ENCODE measurements at regions not wholly inside any gene's neighbourhood (a gene's known extent, or its start where the extent isn't known, plus 50 kb on each side); places are given as distances from the start of the nearest gene placed in this dataset.

GRCh38 chr12:30191696-30192455 lies 408.1 kb upstream of the TMTC1 start:
- H3K4me3 ChIP-seq (ENCODE audit: low read length), result no peak overlapping the region
- H4K20me1 ChIP-seq (ENCODE audit: insufficient read depth, low read length), result no peaks in the 10 kb centered on the region
- no peak for TF ChIP-seq EZH2phosphoT487 (IDR thresholded peaks at IDR 0.05; ENCODE audit: low read depth)
- TF ChIP-seq CTCF (IDR thresholded peaks at IDR 0.05; ENCODE audit: low read depth, low read length), result no peak
- no peak overlapping the region for H3K27ac ChIP-seq (ENCODE audit: low read length)
- no peaks in the 10 kb centered on the region for H3K79me2 ChIP-seq (ENCODE audit: low read length)
- H3K4me2 ChIP-seq (ENCODE audit: low read length), result no peak overlapping the region
- no peaks in the 10 kb centered on the region for H3K9me3 ChIP-seq (ENCODE audit: insufficient read depth, low read length)
- H3K4me1 ChIP-seq (ENCODE audit: low read length), result no peaks in the 10 kb centered on the region
- no peaks in the 10 kb centered on the region for H3K36me3 ChIP-seq (replicated peaks; ENCODE audit: low read depth, low read length)
- H2AFZ ChIP-seq (ENCODE audit: low read depth, low read length), result no peak overlapping the region
- H3K27me3 ChIP-seq (ENCODE audit: low read depth, low read length), result no peaks in the 10 kb centered on the region
- H3K9ac ChIP-seq (ENCODE audit: low read length), result no peak overlapping the region

GRCh38 chr12:30188602-30189326 lies 405.0 kb upstream of the TMTC1 start:
- no peak overlapping the region for H3K4me2 ChIP-seq (ENCODE audit: low read length)
- no peak overlapping the region for H3K27ac ChIP-seq (ENCODE audit: low read length)
- no peaks in the 10 kb centered on the region for H3K4me1 ChIP-seq (ENCODE audit: low read length)
- no peaks in the 10 kb centered on the region for H3K27me3 ChIP-seq (ENCODE audit: low read depth, low read length)
- TF ChIP-seq CTCF (IDR thresholded peaks at IDR 0.05; ENCODE audit: low read depth, low read length) (no peak), EZH2phosphoT487 (IDR thresholded peaks at IDR 0.05; ENCODE audit: low read depth) (no peak)
- H4K20me1 ChIP-seq (ENCODE audit: insufficient read depth, low read length), result no peaks in the 10 kb centered on the region
- no peaks in the 10 kb centered on the region for H3K36me3 ChIP-seq (replicated peaks; ENCODE audit: low read depth, low read length)
- no peak overlapping the region for H3K9ac ChIP-seq (ENCODE audit: low read length)
- no peak overlapping the region for H3K4me3 ChIP-seq (ENCODE audit: low read length)
- H3K79me2 ChIP-seq (ENCODE audit: low read length), result no peaks in the 10 kb centered on the region
- H3K9me3 ChIP-seq (ENCODE audit: insufficient read depth, low read length), result no peaks in the 10 kb centered on the region
- H2AFZ ChIP-seq (ENCODE audit: low read depth, low read length), result no peak overlapping the region

GRCh38 chr12:30187426-30187825 lies 403.7 kb upstream of the TMTC1 start:
- Histone ChIP-seq H3K9ac (ENCODE audit: low read length) (no peak overlapping the region), H3K79me2 (ENCODE audit: low read length) (no peaks in the 10 kb centered on the region), H3K36me3 (replicated peaks; ENCODE audit: low read depth, low read length) (no peaks in the 10 kb centered on the region), H3K4me3 (ENCODE audit: low read length) (no peak overlapping the region), H4K20me1 (ENCODE audit: insufficient read depth, low read length) (no peaks in the 10 kb centered on the region), H3K9me3 (ENCODE audit: insufficient read depth, low read length) (no peaks in the 10 kb centered on the region), H2AFZ (ENCODE audit: low read depth, low read length) (no peak overlapping the region), H3K27ac (ENCODE audit: low read length) (no peak overlapping the region), H3K4me2 (ENCODE audit: low read length) (no peak overlapping the region), H3K4me1 (ENCODE audit: low read length) (no peaks in the 10 kb centered on the region), H3K27me3 (ENCODE audit: low read depth, low read length) (no peaks in the 10 kb centered on the region)
- no peak for TF ChIP-seq CTCF (IDR thresholded peaks at IDR 0.05; ENCODE audit: low read depth, low read length)

GRCh38 chr12:30181334-30181733 lies 397.6 kb upstream of the TMTC1 start:
- no peaks in the 10 kb centered on the region for H3K79me2 ChIP-seq (ENCODE audit: low read length)

More at GRCh38 chr12:30181334-30181733, 397.6 kb upstream of the TMTC1 start:
- H3K36me3 ChIP-seq (replicated peaks; ENCODE audit: low read depth, low read length), result no peaks in the 10 kb centered on the region
- H2AFZ ChIP-seq (ENCODE audit: low read depth, low read length), result no peak overlapping the region
- no peak overlapping the region for H3K4me3 ChIP-seq (ENCODE audit: low read length)
- no peak overlapping the region for H3K4me2 ChIP-seq (ENCODE audit: low read length)
- H3K27me3 ChIP-seq (ENCODE audit: low read depth, low read length), result no peaks in the 10 kb centered on the region
- no peaks in the 10 kb centered on the region for H4K20me1 ChIP-seq (ENCODE audit: insufficient read depth, low read length)
- no peak overlapping the region for H3K27ac ChIP-seq (ENCODE audit: low read length)
- H3K9ac ChIP-seq (ENCODE audit: low read length), result no peak overlapping the region
- TF ChIP-seq EZH2phosphoT487 (IDR thresholded peaks at IDR 0.05; ENCODE audit: low read depth), result no peak
- TF ChIP-seq CTCF (IDR thresholded peaks at IDR 0.05; ENCODE audit: low read depth, low read length), result no peak
- H3K9me3 ChIP-seq (ENCODE audit: insufficient read depth, low read length), result no peaks in the 10 kb centered on the region
- no peaks in the 10 kb centered on the region for H3K4me1 ChIP-seq (ENCODE audit: low read length)

Measured in OCI-LY3 (cell line).